GM23248 (cell line): ENCODE measurements at regions not wholly inside any gene's neighbourhood (a gene's known extent, or its start where the extent isn't known, plus 50 kb on each side); places are given as distances from the start of the nearest gene placed in this dataset.

ENCODE experiments used
- DNase-seq: peaks from one replicate; pipeline ENCODE4 v3.0.0-alpha.2; 2015
- H2AFZ ChIP-seq: fragments of 200-600 bp; sonication (generic); 2 replicates; pipeline ENCODE4 v1.6.1; 2016; ENCODE audit warnings: antibody characterized with exemption
- H3F3A ChIP-seq: fragments of 200-600 bp; sonication (generic); 2 replicates; pipeline ENCODE4 v1.6.1; 2016; ENCODE audit warnings: mild to moderate bottlenecking, antibody characterized with exemption, mixed run types; ENCODE audit not compliant: insufficient read depth
- H3K27ac ChIP-seq: fragments of 200-600 bp; sonication (generic); 2 replicates; pipeline ENCODE4 v1.5.1; 2016; ENCODE audit warnings: mild to moderate bottlenecking
- H3K27me3 ChIP-seq: fragments of 200-600 bp; sonication (generic); replicated peaks from 2 replicates; pipeline ENCODE4 v1.6.1; 2016; ENCODE audit warnings: mild to moderate bottlenecking; ENCODE audit not compliant: insufficient read depth
- H3K36me3 ChIP-seq: fragments of 200-600 bp; sonication (generic); 2 replicates; pipeline ENCODE4 v1.6.1; 2016; ENCODE audit warnings: low read depth, mild to moderate bottlenecking
- H3K4me1 ChIP-seq: fragments of 200-600 bp; sonication (generic); 2 replicates; pipeline ENCODE4 v1.6.1; 2016; ENCODE audit warnings: mild to moderate bottlenecking; ENCODE audit not compliant: insufficient read depth
- H3K4me2 ChIP-seq: fragments of 200-600 bp; sonication (generic); one replicate; pipeline ENCODE4 v1.6.1; 2016; ENCODE audit warnings: mild to moderate bottlenecking; ENCODE audit not compliant: unreplicated experiment
- H3K4me3 ChIP-seq: fragments of 200-600 bp; sonication (generic); 2 replicates; pipeline ENCODE4 v1.5.1; 2016; ENCODE audit warnings: mild to moderate bottlenecking
- H3K79me2 ChIP-seq: fragments of 200-600 bp; sonication (generic); 2 replicates; pipeline ENCODE4 v1.6.1; 2016; ENCODE audit warnings: mild to moderate bottlenecking; ENCODE audit not compliant: insufficient read depth
- H3K9ac ChIP-seq: fragments of 200-600 bp; sonication (generic); 2 replicates; pipeline ENCODE4 v1.6.1; 2016; ENCODE audit warnings: mild to moderate bottlenecking
- H3K9me2 ChIP-seq: fragments of 200-600 bp; sonication (generic); 2 replicates; pipeline ENCODE4 v1.6.1; 2016; ENCODE audit warnings: mixed run types, mild to moderate bottlenecking, moderate library complexity; ENCODE audit not compliant: insufficient read depth
- H3K9me3 ChIP-seq: fragments of 200-600 bp; sonication (generic); one replicate; pipeline ENCODE4 v1.6.1; 2017; ENCODE audit warnings: low read depth
- H4K20me1 ChIP-seq: fragments of 200-600 bp; sonication (generic); 2 replicates; pipeline ENCODE4 v1.6.0; 2016; ENCODE audit not compliant: insufficient read depth
- EZH2 ChIP-seq: fragments of 200-600 bp; sonication (generic); IDR thresholded peaks from 2 replicates; pipeline ENCODE4 v1.6.1; 2018; ENCODE audit warnings: antibody characterized with exemption, mild to moderate bottlenecking; ENCODE audit not compliant: insufficient read depth, poor library complexity, severe bottlenecking
- EZH2phosphoT487 ChIP-seq: fragments of 200-600 bp; sonication (generic); IDR thresholded peaks from 2 replicates; pipeline ENCODE4 v1.6.1; 2018; ENCODE audit warnings: antibody characterized with exemption, moderate library complexity, mild to moderate bottlenecking, low read depth; ENCODE audit not compliant: insufficient read depth
- WGBS, 2 experiments: methylation state at CpG; one replicate each; pipeline ENCODE4 v1.1.6; 2015 to 2017; ENCODE audit warnings: low lambda C conversion rate in 2 of 2, low coverage in 1 of 2; ENCODE audit errors: missing lambda C conversion rate in 2 of 2; 5-methylcytosine and 5-hydroxymethylcytosine counted together
- in situ Hi-C: fragments of 300-500 bp; cut with MboI; formaldehyde crosslinking; loops from 2 replicates; pipeline ENCODE4 v1.15.0; 2020

DNA sequence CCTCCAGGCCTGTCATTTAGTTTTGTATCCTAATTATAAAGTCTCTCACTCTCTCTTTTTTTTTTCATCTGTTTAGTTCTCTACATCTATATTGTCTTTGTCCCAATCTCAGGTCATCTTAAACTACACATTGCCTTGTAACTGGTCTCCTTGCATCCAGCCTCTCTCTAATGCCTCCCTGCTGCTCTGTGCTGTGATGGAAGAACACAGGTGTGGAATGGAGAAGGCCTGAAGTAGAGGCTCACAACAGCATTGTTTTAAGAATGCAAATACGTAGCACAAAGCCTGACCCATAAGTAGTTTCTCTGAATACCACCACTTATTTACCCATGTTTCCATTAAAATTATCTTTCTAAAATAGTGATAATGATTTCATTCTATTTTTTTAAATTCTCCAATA lies 108.8 kb upstream of the FRY start:
- Histone ChIP-seq H3K36me3 (no peaks in the 10 kb centered on the region), H3K9me2 (no peaks in the 10 kb centered on the region), H2AFZ (no peak overlapping the region), H4K20me1 (no peaks in the 10 kb centered on the region), H3K4me2 (no peak overlapping the region), H3K9ac (no peak overlapping the region), H3K4me3 (no peak overlapping the region), H3F3A (no peaks in the 10 kb centered on the region), H3K27ac (no peak overlapping the region), H3K79me2 (no peaks in the 10 kb centered on the region), H3K9me3 (no peaks in the 10 kb centered on the region), H3K4me1 (no peaks in the 10 kb centered on the region), H3K27me3 (no peaks in the 10 kb centered on the region)
- DNase-seq, result no peak
- in situ Hi-C loops, result no loop called here
- TF ChIP-seq EZH2phosphoT487, result no peak
- 100% methylated on average over 1 of the region's 1 CpG for WGBS, 2 experiments

DNA sequence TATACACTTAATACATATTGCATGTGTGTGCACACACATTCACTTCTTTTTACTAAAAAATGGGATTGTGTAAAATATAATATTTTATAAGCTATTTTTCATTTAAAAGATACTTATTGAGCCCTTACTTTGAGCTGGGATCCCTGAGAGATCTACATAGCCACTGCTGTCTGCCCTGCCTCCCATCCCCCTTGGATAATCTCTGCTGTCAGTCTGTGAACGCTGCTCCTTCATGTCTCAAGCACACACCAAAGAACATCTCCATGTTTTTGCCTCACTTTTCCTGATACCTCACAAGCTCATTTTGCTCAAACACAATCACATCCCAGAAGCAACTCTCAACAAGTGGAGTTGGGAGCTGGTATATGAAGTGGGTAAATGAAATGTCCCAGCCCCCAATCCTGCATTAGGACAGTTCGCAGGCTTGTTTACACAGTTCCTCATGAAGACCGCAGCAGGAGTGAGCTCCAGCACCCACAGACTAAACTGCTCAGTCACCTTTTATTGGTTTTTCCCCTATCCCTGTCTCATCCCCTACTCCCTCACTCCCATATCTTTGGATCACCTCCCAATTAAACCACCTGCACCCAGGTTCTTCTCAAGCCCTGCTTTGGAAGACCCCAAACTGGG lies 108.3 kb upstream of the FRY start:
- WGBS, 2 experiments, result 82 to 95% methylated on average over 3 of the region's 3 CpGs
- H3K27ac ChIP-seq, result no peak overlapping the region
- no peak overlapping the region for H2AFZ ChIP-seq
- no peak for DNase-seq
- H4K20me1 ChIP-seq, result no peaks in the 10 kb centered on the region
- H3K4me1 ChIP-seq, result no peaks in the 10 kb centered on the region
- H3K9ac ChIP-seq, result no peak overlapping the region
- H3K9me3 ChIP-seq, result no peaks in the 10 kb centered on the region
- H3K9me2 ChIP-seq, result no peaks in the 10 kb centered on the region
- no peaks in the 10 kb centered on the region for H3K27me3 ChIP-seq
- in situ Hi-C loops, result no loop called here
- TF ChIP-seq EZH2 (no peak), EZH2phosphoT487 (no peak)
- H3K4me3 ChIP-seq, result no peak overlapping the region
- no peaks in the 10 kb centered on the region for H3K36me3 ChIP-seq
- H3K79me2 ChIP-seq, result no peaks in the 10 kb centered on the region
- H3K4me2 ChIP-seq, result no peak overlapping the region
- H3F3A ChIP-seq, result no peaks in the 10 kb centered on the region

DNA sequence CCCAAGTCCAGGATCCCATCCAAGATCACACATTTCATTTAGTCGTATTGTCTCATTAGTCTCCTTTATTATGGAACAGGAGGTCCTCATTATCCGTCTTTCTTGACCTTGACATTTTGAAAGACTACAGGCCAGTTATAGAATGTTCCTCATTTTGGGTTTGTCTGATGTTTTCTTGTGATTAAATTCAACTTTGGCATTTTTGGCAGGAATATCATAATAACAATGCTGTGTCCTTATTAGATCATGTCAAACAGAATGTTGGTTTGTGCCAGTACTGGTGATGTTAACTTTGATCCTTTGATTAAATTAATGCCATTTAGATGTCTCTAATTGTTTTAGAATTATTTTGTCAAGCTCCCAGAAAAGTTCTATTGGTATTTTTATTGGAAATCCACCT lies 106.5 kb upstream of the FRY start:
- H3K9me3 ChIP-seq, result no peaks in the 10 kb centered on the region
- H3K27ac ChIP-seq, result no peak overlapping the region
- H3K9me2 ChIP-seq, result no peaks in the 10 kb centered on the region
- H3F3A ChIP-seq, result no peaks in the 10 kb centered on the region
- peaks cover 4% of the 10 kb centered on the region; the same call in 1 of the 2 replicates for H3K4me1 ChIP-seq
- no peak overlapping the region for H3K9ac ChIP-seq
- 29 to 35% methylated on average over 2 of the region's 2 CpGs for WGBS, 2 experiments
- H2AFZ ChIP-seq, result no peak overlapping the region
- no peaks in the 10 kb centered on the region for H3K27me3 ChIP-seq
- H3K79me2 ChIP-seq, result no peaks in the 10 kb centered on the region
- no peak overlapping the region for H3K4me3 ChIP-seq
- in situ Hi-C loops, result no loop called here
- no peaks in the 10 kb centered on the region for H3K36me3 ChIP-seq
- TF ChIP-seq EZH2 (no peak), EZH2phosphoT487 (no peak)
- DNase-seq, result no peak
- H4K20me1 ChIP-seq, result no peaks in the 10 kb centered on the region
- H3K4me2 ChIP-seq, result no peak overlapping the region

DNA sequence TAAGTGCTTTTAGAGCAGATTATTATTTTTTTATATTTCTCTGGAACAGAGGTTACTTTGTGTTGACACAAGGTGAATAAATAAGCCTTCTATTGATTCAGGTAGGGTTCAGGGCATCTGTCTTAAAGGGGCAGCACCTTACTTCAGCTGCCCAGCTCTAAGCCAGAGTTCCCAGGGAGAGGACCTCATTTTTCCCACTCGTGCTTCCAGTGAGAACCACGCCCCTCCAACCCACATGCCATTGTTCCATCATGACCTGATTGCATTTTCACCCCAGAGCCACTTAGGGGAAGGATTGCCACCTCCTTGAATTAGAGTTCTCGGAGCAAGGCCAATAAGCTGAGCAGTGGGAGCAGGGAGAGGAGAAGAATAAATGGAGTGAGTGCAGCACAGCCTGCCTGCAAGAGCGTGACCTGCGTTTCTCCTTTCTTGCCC lies 104.3 kb upstream of the FRY start:
- no peak for TF ChIP-seq EZH2
- TF ChIP-seq EZH2phosphoT487, result no peak
- Histone ChIP-seq H3K4me3 (no peak overlapping the region), H3F3A (no peaks in the 10 kb centered on the region), H3K9me3 (no peaks in the 10 kb centered on the region), H3K79me2 (no peaks in the 10 kb centered on the region), H3K4me1 (peaks cover 4% of the 10 kb centered on the region; the same call in 1 of the 2 replicates), H2AFZ (no peak overlapping the region), H3K27me3 (no peaks in the 10 kb centered on the region), H4K20me1 (no peaks in the 10 kb centered on the region), H3K36me3 (no peaks in the 10 kb centered on the region), H3K9ac (no peak overlapping the region), H3K4me2 (no peak overlapping the region), H3K9me2 (no peaks in the 10 kb centered on the region), H3K27ac (no peak overlapping the region)
- in situ Hi-C loops, result no loop called here
- no peak for DNase-seq
- WGBS, 2 experiments, result 85 to 91% methylated on average over 5 of the region's 5 CpGs
